ENCODE measurements at regions not wholly inside any gene's neighbourhood (a gene's known extent, or its start where the extent isn't known, plus 50 kb on each side); places are given as distances from the start of the nearest gene placed in this dataset.

- CTCF ChIA-PET, result no interaction called here
- POLR2A ChIA-PET, result no interaction called here
- H3K27me3 ChIP-seq (ENCODE audit: insufficient read depth, low read length, poor library complexity, severe bottlenecking), result no peaks in the 10 kb centered on the region
- no peak overlapping the region for H3K27ac Mint-ChIP-seq
- no peak for DNase-seq
- H3K27me3 Mint-ChIP-seq, result peaks cover 0 to 3% of the 10 kb centered on the region in 2 donors
- H3K36me3 ChIP-seq (ENCODE audit: insufficient read depth, low read length), result no peaks in the 10 kb centered on the region
- H3K4me1 ChIP-seq (ENCODE audit: insufficient read depth, low read length), result no peaks in the 10 kb centered on the region
- H3K9me3 ChIP-seq (ENCODE audit: low read length), result no peaks in the 10 kb centered on the region
- H3K4me1 Mint-ChIP-seq, result no peaks in the 10 kb centered on the region
- H3K27ac ChIP-seq (ENCODE audit: low read depth, low read length), result no peak overlapping the region
- H3K4me3 Mint-ChIP-seq, result no peak overlapping the region
- no peak overlapping the region for H3K4me3 ChIP-seq (ENCODE audit: low read length)
- H3K9me3 Mint-ChIP-seq, result peaks cover 0 to 2% (median 1%) of the 10 kb centered on the region in 5 donors
- H3K36me3 Mint-ChIP-seq, result no peaks in the 10 kb centered on the region
Measured at GRCh38 chr1:87852410-87853161, 523.9 kb downstream of the LMO4 start.

DNA sequence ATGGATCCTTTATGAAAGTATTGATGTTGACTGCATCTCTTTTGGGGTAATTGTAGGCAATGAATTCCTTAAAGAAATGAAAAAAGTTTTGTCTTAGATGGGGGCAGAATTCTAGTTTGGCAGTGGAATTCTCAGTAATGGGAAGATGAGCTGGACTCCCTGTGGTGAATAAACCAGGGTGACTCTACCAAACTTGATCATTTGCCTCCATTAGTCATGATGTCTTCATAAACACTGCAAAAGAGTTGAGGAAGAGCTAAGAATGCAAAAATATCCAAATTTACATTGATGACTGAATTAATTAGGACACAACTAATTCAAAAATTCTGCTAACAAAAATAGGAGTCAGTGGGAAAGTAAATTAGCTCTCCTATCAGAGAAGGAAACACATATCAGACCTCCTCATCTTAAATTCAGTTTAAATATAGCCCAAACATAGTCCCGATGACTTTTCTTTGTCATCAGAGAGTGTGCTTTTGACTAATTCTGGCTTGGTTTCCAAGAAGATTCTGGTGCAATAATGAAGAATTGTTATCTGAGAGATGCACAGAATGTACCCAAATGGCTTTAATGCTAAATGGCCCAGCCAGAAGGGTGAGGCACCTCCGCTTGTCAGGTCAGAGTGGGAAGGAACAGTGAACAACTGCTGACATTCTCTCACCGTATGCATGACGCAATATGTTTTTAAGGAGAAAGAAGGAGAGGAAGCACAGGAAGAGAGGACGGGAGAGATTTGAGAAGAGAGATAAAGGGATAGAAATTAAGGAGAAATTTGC lies 525.1 kb downstream of the LMO4 start:
- H3K36me3 Mint-ChIP-seq, result no peaks in the 10 kb centered on the region
- H3K4me1 Mint-ChIP-seq, result no peaks in the 10 kb centered on the region
- no peak overlapping the region for H3K4me3 Mint-ChIP-seq
- H3K27me3 Mint-ChIP-seq, result peaks cover 0 to 3% of the 10 kb centered on the region in 2 donors
- no peak overlapping the region for H3K27ac ChIP-seq (ENCODE audit: low read depth, low read length)
- CTCF ChIA-PET, result no interaction called here
- no peaks in the 10 kb centered on the region for H3K36me3 ChIP-seq (ENCODE audit: insufficient read depth, low read length)
- POLR2A ChIA-PET, result no interaction called here
- no peak overlapping the region for H3K4me3 ChIP-seq (ENCODE audit: low read length)
- peaks cover 0 to 3% (median 2%) of the 10 kb centered on the region in 5 donors for H3K9me3 Mint-ChIP-seq
- no peaks in the 10 kb centered on the region for H3K9me3 ChIP-seq (ENCODE audit: low read length)
- no peaks in the 10 kb centered on the region for H3K27me3 ChIP-seq (ENCODE audit: insufficient read depth, low read length, poor library complexity, severe bottlenecking)
- no peak for DNase-seq
- no peak overlapping the region for H3K27ac Mint-ChIP-seq
- no peaks in the 10 kb centered on the region for H3K4me1 ChIP-seq (ENCODE audit: insufficient read depth, low read length)

DNA sequence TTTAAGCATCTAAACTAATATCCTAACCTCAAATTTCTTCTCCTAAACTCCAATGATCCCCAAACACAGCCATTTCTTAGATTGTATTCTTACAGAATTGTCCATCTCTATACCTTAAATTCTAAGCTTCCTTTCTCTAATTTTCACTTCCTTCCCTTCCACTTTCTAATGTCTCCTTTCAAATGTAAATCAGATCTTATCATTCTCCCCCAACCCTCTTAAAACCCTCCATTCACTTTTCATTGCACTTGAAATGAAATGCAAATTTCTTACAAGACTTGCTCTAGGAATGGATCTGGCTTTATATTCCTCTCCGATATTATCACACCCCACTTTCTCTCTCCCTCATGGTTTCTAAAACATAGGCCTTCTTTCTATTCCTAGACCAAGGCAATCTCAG lies 534.6 kb downstream of the LMO4 start:
- no peak for DNase-seq
- no peaks in the 10 kb centered on the region for H3K4me1 ChIP-seq (ENCODE audit: insufficient read depth, low read length)
- no peaks in the 10 kb centered on the region for H3K9me3 ChIP-seq (ENCODE audit: low read length)
- H3K27me3 ChIP-seq (ENCODE audit: insufficient read depth, low read length, poor library complexity, severe bottlenecking), result no peaks in the 10 kb centered on the region
- H3K36me3 Mint-ChIP-seq, result peaks cover 0 to 8% (median 0%) of the 10 kb centered on the region in 3 donors
- no peak overlapping the region for H3K4me3 ChIP-seq (ENCODE audit: low read length)
- H3K36me3 ChIP-seq (ENCODE audit: insufficient read depth, low read length), result no peaks in the 10 kb centered on the region
- H3K27ac Mint-ChIP-seq, result no peak overlapping the region
- H3K4me1 Mint-ChIP-seq, result peaks cover 4 to 7% (median 6%) of the 10 kb centered on the region in 3 donors
- H3K27ac ChIP-seq (ENCODE audit: low read depth, low read length), result no peak overlapping the region
- ChIA-PET POLR2A (no interaction called here), CTCF (no interaction called here)
- peaks cover 5 to 8% of the 10 kb centered on the region in 2 donors for H3K27me3 Mint-ChIP-seq
- H3K4me3 Mint-ChIP-seq, result no peak overlapping the region
- peaks cover 3 to 7% (median 5%) of the 10 kb centered on the region in 5 donors for H3K9me3 Mint-ChIP-seq

GRCh38 chr1:87864676-87865075 lies 536.0 kb downstream of the LMO4 start:
- no peak overlapping the region for H3K4me3 ChIP-seq (ENCODE audit: low read length)
- peaks cover 0 to 8% (median 0%) of the 10 kb centered on the region in 3 donors for H3K36me3 Mint-ChIP-seq
- H3K27me3 ChIP-seq (ENCODE audit: insufficient read depth, low read length, poor library complexity, severe bottlenecking), result no peaks in the 10 kb centered on the region
- H3K4me1 ChIP-seq (ENCODE audit: insufficient read depth, low read length), result no peaks in the 10 kb centered on the region
- H3K9me3 ChIP-seq (ENCODE audit: low read length), result no peaks in the 10 kb centered on the region
- ChIA-PET CTCF (no interaction called here), POLR2A (no interaction called here)
- H3K4me1 Mint-ChIP-seq, result peaks cover 4 to 7% (median 6%) of the 10 kb centered on the region in 3 donors
- H3K4me3 Mint-ChIP-seq, result no peak overlapping the region
- DNase-seq, result no peak
- peaks cover 5 to 8% of the 10 kb centered on the region in 2 donors for H3K27me3 Mint-ChIP-seq
- H3K36me3 ChIP-seq (ENCODE audit: insufficient read depth, low read length), result no peaks in the 10 kb centered on the region
- no peak overlapping the region for H3K27ac ChIP-seq (ENCODE audit: low read depth, low read length)
- H3K27ac Mint-ChIP-seq, result no peak overlapping the region
- peaks cover 3 to 7% (median 5%) of the 10 kb centered on the region in 5 donors for H3K9me3 Mint-ChIP-seq

- H3K27ac Mint-ChIP-seq, result no peak overlapping the region
- H3K4me3 Mint-ChIP-seq, result no peak overlapping the region
- no peaks in the 10 kb centered on the region for H3K27me3 ChIP-seq (ENCODE audit: insufficient read depth, low read length, poor library complexity, severe bottlenecking)
- no peak overlapping the region for H3K27ac ChIP-seq (ENCODE audit: low read depth, low read length)
- H3K4me3 ChIP-seq (ENCODE audit: low read length), result no peak overlapping the region
- no peaks in the 10 kb centered on the region for H3K4me1 ChIP-seq (ENCODE audit: insufficient read depth, low read length)
- H3K36me3 Mint-ChIP-seq, result peaks cover 0 to 8% (median 0%) of the 10 kb centered on the region in 3 donors
- DNase-seq, result no peak
- POLR2A ChIA-PET, result no interaction called here
- no peaks in the 10 kb centered on the region for H3K36me3 ChIP-seq (ENCODE audit: insufficient read depth, low read length)
- H3K4me1 Mint-ChIP-seq, result peaks cover 4 to 7% (median 6%) of the 10 kb centered on the region in 3 donors
- peaks cover 0 to 8% of the 10 kb centered on the region in 2 donors for H3K27me3 Mint-ChIP-seq
- peaks cover 3 to 7% (median 5%) of the 10 kb centered on the region in 5 donors for H3K9me3 Mint-ChIP-seq
- CTCF ChIA-PET, result no interaction called here
- H3K9me3 ChIP-seq (ENCODE audit: low read length), result no peaks in the 10 kb centered on the region
Measured at GRCh38 chr1:87866416-87866815, 537.7 kb downstream of the LMO4 start.

- Mint-ChIP-seq H3K36me3 (peaks cover 0 to 8% (median 0%) of the 10 kb centered on the region in 3 donors), H3K9me3 (peaks cover 3 to 6% (median 4%) of the 10 kb centered on the region in 5 donors), H3K4me1 (peaks cover 4 to 7% (median 6%) of the 10 kb centered on the region in 3 donors), H3K4me3 (no peak overlapping the region), H3K27ac (no peak overlapping the region), H3K27me3 (peaks cover 0 to 8% of the 10 kb centered on the region in 2 donors)
- DNase-seq, result no peak
- Histone ChIP-seq H3K4me1 (ENCODE audit: insufficient read depth, low read length) (no peaks in the 10 kb centered on the region), H3K9me3 (ENCODE audit: low read length) (no peaks in the 10 kb centered on the region), H3K27me3 (ENCODE audit: insufficient read depth, low read length, poor library complexity, severe bottlenecking) (no peaks in the 10 kb centered on the region), H3K36me3 (ENCODE audit: insufficient read depth, low read length) (no peaks in the 10 kb centered on the region), H3K4me3 (ENCODE audit: low read length) (no peak overlapping the region), H3K27ac (ENCODE audit: low read depth, low read length) (no peak overlapping the region)
- POLR2A ChIA-PET, result no interaction called here
- CTCF ChIA-PET, result no interaction called here
Measured at GRCh38 chr1:87867626-87868025, 538.9 kb downstream of the LMO4 start.

DNA sequence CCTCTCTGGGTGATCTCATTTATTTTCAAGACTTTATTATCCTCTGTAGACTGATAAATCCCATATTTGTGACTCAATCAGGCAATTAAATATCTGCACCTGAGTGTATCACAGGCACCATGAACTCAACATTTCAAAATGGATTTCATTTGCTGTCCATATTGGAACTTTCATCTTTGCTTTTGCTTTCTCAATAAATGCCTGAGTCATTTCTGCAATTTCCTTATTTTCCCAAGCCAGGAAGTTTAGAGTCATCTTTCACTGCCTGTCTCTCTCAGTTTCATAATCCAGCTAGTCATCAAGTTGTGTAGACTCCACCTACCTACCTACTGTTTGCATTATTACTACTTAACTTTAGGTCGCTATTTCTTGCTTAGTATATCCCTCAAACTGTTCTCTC lies 540.9 kb downstream of the LMO4 start:
- DNase-seq, result no peak
- no peaks in the 10 kb centered on the region for H3K36me3 ChIP-seq (ENCODE audit: insufficient read depth, low read length)
- no peaks in the 10 kb centered on the region for H3K27me3 ChIP-seq (ENCODE audit: insufficient read depth, low read length, poor library complexity, severe bottlenecking)
- no peak overlapping the region for H3K4me3 ChIP-seq (ENCODE audit: low read length)
- Mint-ChIP-seq H3K9me3 (peaks cover 3 to 6% (median 4%) of the 10 kb centered on the region in 5 donors), H3K27ac (no peak overlapping the region), H3K4me1 (peaks cover 3 to 5% (median 4%) of the 10 kb centered on the region in 3 donors), H3K36me3 (peaks cover 0 to 7% (median 0%) of the 10 kb centered on the region in 3 donors), H3K27me3 (peaks cover 0 to 6% of the 10 kb centered on the region in 2 donors), H3K4me3 (no peak overlapping the region)
- POLR2A ChIA-PET, result no interaction called here
- H3K4me1 ChIP-seq (ENCODE audit: insufficient read depth, low read length), result no peaks in the 10 kb centered on the region
- no peak overlapping the region for H3K27ac ChIP-seq (ENCODE audit: low read depth, low read length)
- no peaks in the 10 kb centered on the region for H3K9me3 ChIP-seq (ENCODE audit: low read length)
- CTCF ChIA-PET, result no interaction called here

- Mint-ChIP-seq H3K4me3 (no peak overlapping the region), H3K36me3 (no peaks in the 10 kb centered on the region), H3K27me3 (peaks cover 0 to 1% of the 10 kb centered on the region in 2 donors), H3K4me1 (no peaks in the 10 kb centered on the region), H3K27ac (no peak overlapping the region), H3K9me3 (peaks cover 0 to 2% (median 0%) of the 10 kb centered on the region in 5 donors)
- no peaks in the 10 kb centered on the region for H3K36me3 ChIP-seq (ENCODE audit: insufficient read depth, low read length)
- ChIA-PET POLR2A (no interaction called here), CTCF (no interaction called here)
- no peak overlapping the region for H3K27ac ChIP-seq (ENCODE audit: low read depth, low read length)
- no peak for DNase-seq
- H3K27me3 ChIP-seq (ENCODE audit: insufficient read depth, low read length, poor library complexity, severe bottlenecking), result no peaks in the 10 kb centered on the region
- H3K4me1 ChIP-seq (ENCODE audit: insufficient read depth, low read length), result no peaks in the 10 kb centered on the region
- H3K4me3 ChIP-seq (ENCODE audit: low read length), result no peak overlapping the region
- no peaks in the 10 kb centered on the region for H3K9me3 ChIP-seq (ENCODE audit: low read length)
Measured at GRCh38 chr1:87872189-87872588, 543.5 kb downstream of the LMO4 start.

Data from CD8-positive, alpha-beta memory T cell (primary cell).